ENCODE measurements at regions not wholly inside any gene's neighbourhood (a gene's known extent, or its start where the extent isn't known, plus 50 kb on each side); places are given as distances from the start of the nearest gene placed in this dataset.
"Not testable (repeated sequence)": the region's sequence is repeated elsewhere in the genome, so short reads cannot be mapped to it uniquely, and the experiment has no call there.

- H3K4me3 ChIP-seq; DNase-seq (ENCODE audit: low read depth in 1 of 2, low spot score in 1 of 2); H3K27ac ChIP-seq; H3K4me1 ChIP-seq (ENCODE audit: low read depth); H3K36me3 ChIP-seq; H3K9me3 ChIP-seq (ENCODE audit: low read depth); H3K27me3 ChIP-seq: not testable (repeated sequence)
Measured at GRCh38 chr17:16859515-16859914, 112.4 kb downstream of the TNFRSF13B start.

GRCh38 chr17:16857746-16858145 is 114.2 kb downstream of the TNFRSF13B start:
- H3K4me1 ChIP-seq (ENCODE audit: low read depth); H3K9me3 ChIP-seq (ENCODE audit: low read depth); H3K27me3 ChIP-seq; H3K4me3 ChIP-seq; H3K27ac ChIP-seq; DNase-seq (ENCODE audit: low read depth in 1 of 2, low spot score in 1 of 2); H3K36me3 ChIP-seq: not testable (repeated sequence)

GRCh38 chr17:16856846-16857245 is 115.1 kb downstream of the TNFRSF13B start:
- not testable (repeated sequence) for H3K4me3 ChIP-seq; H3K36me3 ChIP-seq; H3K27ac ChIP-seq; DNase-seq (ENCODE audit: low read depth in 1 of 2, low spot score in 1 of 2); H3K4me1 ChIP-seq (ENCODE audit: low read depth); H3K27me3 ChIP-seq; H3K9me3 ChIP-seq (ENCODE audit: low read depth)

- H3K36me3 ChIP-seq; H3K4me1 ChIP-seq (ENCODE audit: low read depth); H3K4me3 ChIP-seq; DNase-seq (ENCODE audit: low read depth in 1 of 2, low spot score in 1 of 2); H3K9me3 ChIP-seq (ENCODE audit: low read depth); H3K27me3 ChIP-seq; H3K27ac ChIP-seq: not testable (repeated sequence)
Measured at GRCh38 chr17:16856171-16856570, 115.7 kb downstream of the TNFRSF13B start.

GRCh38 chr17:16854636-16855035 is 117.3 kb downstream of the TNFRSF13B start:
- DNase-seq (ENCODE audit: low read depth in 1 of 2, low spot score in 1 of 2); H3K36me3 ChIP-seq; H3K4me3 ChIP-seq; H3K9me3 ChIP-seq (ENCODE audit: low read depth); H3K4me1 ChIP-seq (ENCODE audit: low read depth); H3K27me3 ChIP-seq; H3K27ac ChIP-seq: not testable (repeated sequence)

GRCh38 chr17:16853661-16854320 is 118.1 kb downstream of the TNFRSF13B start:
- H3K4me1 ChIP-seq (ENCODE audit: low read depth), result no peaks in the 10 kb centered on the region
- H3K27ac ChIP-seq, result no peak overlapping the region
- no peak for DNase-seq (ENCODE audit: low read depth in 1 of 2, low spot score in 1 of 2)
- TF ChIP-seq CTCF (IDR thresholded peaks at IDR 0.05; ENCODE audit: low read depth, low read length), result no peak
- H3K27me3 ChIP-seq, result no peaks in the 10 kb centered on the region
- H3K4me3 ChIP-seq, result no peak overlapping the region
- H3K9me3 ChIP-seq (ENCODE audit: low read depth), result no peaks in the 10 kb centered on the region
- H3K36me3 ChIP-seq, result no peaks in the 10 kb centered on the region

- not testable (repeated sequence) for DNase-seq (ENCODE audit: low read depth in 1 of 2, low spot score in 1 of 2); H3K36me3 ChIP-seq; H3K27ac ChIP-seq; H3K4me3 ChIP-seq; H3K4me1 ChIP-seq (ENCODE audit: low read depth); H3K9me3 ChIP-seq (ENCODE audit: low read depth); H3K27me3 ChIP-seq
Measured at GRCh38 chr17:16849861-16850260, 122.1 kb downstream of the TNFRSF13B start.

GRCh38 chr17:16848997-16849396 is 122.9 kb downstream of the TNFRSF13B start:
- H3K27ac ChIP-seq; H3K4me1 ChIP-seq (ENCODE audit: low read depth); H3K4me3 ChIP-seq; DNase-seq (ENCODE audit: low read depth in 1 of 2, low spot score in 1 of 2); H3K9me3 ChIP-seq (ENCODE audit: low read depth); H3K27me3 ChIP-seq; H3K36me3 ChIP-seq: not testable (repeated sequence)

GRCh38 chr17:16845098-16845497 is 126.8 kb downstream of the TNFRSF13B start:
- H3K4me3 ChIP-seq; DNase-seq (ENCODE audit: low read depth in 1 of 2, low spot score in 1 of 2); H3K27ac ChIP-seq; H3K36me3 ChIP-seq; H3K27me3 ChIP-seq; H3K4me1 ChIP-seq (ENCODE audit: low read depth); H3K9me3 ChIP-seq (ENCODE audit: low read depth): not testable (repeated sequence)

- H3K36me3 ChIP-seq; H3K27me3 ChIP-seq; H3K4me1 ChIP-seq (ENCODE audit: low read depth); H3K9me3 ChIP-seq (ENCODE audit: low read depth); H3K27ac ChIP-seq; DNase-seq (ENCODE audit: low read depth in 1 of 2, low spot score in 1 of 2); H3K4me3 ChIP-seq: not testable (repeated sequence)
Measured at GRCh38 chr17:16844669-16845068, 127.2 kb downstream of the TNFRSF13B start.

GRCh38 chr17:16843511-16843910 is 128.4 kb downstream of the TNFRSF13B start:
- not testable (repeated sequence) for DNase-seq (ENCODE audit: low read depth in 1 of 2, low spot score in 1 of 2); H3K36me3 ChIP-seq; H3K4me3 ChIP-seq; H3K9me3 ChIP-seq (ENCODE audit: low read depth); H3K27me3 ChIP-seq; H3K27ac ChIP-seq; H3K4me1 ChIP-seq (ENCODE audit: low read depth)

- not testable (repeated sequence) for H3K27me3 ChIP-seq; H3K9me3 ChIP-seq (ENCODE audit: low read depth); H3K36me3 ChIP-seq; H3K4me3 ChIP-seq; H3K4me1 ChIP-seq (ENCODE audit: low read depth); H3K27ac ChIP-seq
- DNase-seq (ENCODE audit: low read depth in 1 of 2, low spot score in 1 of 2), result peak in 1 of 2 donors; percentile 49
Measured at GRCh38 chr17:16842346-16842745, 129.6 kb downstream of the TNFRSF13B start.

- not testable (repeated sequence) for H3K9me3 ChIP-seq (ENCODE audit: low read depth); H3K4me3 ChIP-seq; H3K27ac ChIP-seq; H3K27me3 ChIP-seq; H3K36me3 ChIP-seq; H3K4me1 ChIP-seq (ENCODE audit: low read depth); DNase-seq (ENCODE audit: low read depth in 1 of 2, low spot score in 1 of 2)
Measured at GRCh38 chr17:16841896-16842295, 130.0 kb downstream of the TNFRSF13B start.

GRCh38 chr17:16840219-16840618 is 131.7 kb downstream of the TNFRSF13B start:
- H3K4me1 ChIP-seq (ENCODE audit: low read depth); DNase-seq (ENCODE audit: low read depth in 1 of 2, low spot score in 1 of 2); H3K27me3 ChIP-seq; H3K27ac ChIP-seq; H3K36me3 ChIP-seq; H3K4me3 ChIP-seq; H3K9me3 ChIP-seq (ENCODE audit: low read depth): not testable (repeated sequence)

All from cardiac muscle cell (in vitro differentiated cells and primary cell).